ENCODE measurements at regions not wholly inside any gene's neighbourhood (a gene's known extent, or its start where the extent isn't known, plus 50 kb on each side); places are given as distances from the start of the nearest gene placed in this dataset.

GRCh38 chr1:87904651-87905050, 576.0 kb downstream of the LMO4 start:
- H3K27ac ChIP-seq: no peak overlapping the region
- no peaks in the 10 kb centered on the region for H3K9me3 ChIP-seq (replicated peaks in 1 of 11)
- TF ChIP-seq Cebpa-rat (IDR thresholded peaks at IDR 0.05): no peak
- no peak overlapping the region for H3K4me2 ChIP-seq
- H4K20me1 ChIP-seq: no peaks in the 10 kb centered on the region
- no peaks in the 10 kb centered on the region for H3K27me3 ChIP-seq
- no peaks in the 10 kb centered on the region for H3K36me3 ChIP-seq
- H3K4me1 ChIP-seq: peaks cover 15 to 20% (median 17%) of the 10 kb centered on the region in 10 experiments
- H3K9ac ChIP-seq: no peak overlapping the region
- H3K4me3 ChIP-seq: no peak overlapping the region

- H3K27ac ChIP-seq: no peak overlapping the region
- H3K9ac ChIP-seq: no peak overlapping the region
- no peaks in the 10 kb centered on the region for H4K20me1 ChIP-seq
- no peak overlapping the region for H3K4me3 ChIP-seq
- H3K9me3 ChIP-seq (replicated peaks in 1 of 11): no peaks in the 10 kb centered on the region
- peaks cover 15 to 20% (median 17%) of the 10 kb centered on the region in 10 experiments for H3K4me1 ChIP-seq
- H3K4me2 ChIP-seq: no peak overlapping the region
- no peaks in the 10 kb centered on the region for H3K27me3 ChIP-seq
- no peaks in the 10 kb centered on the region for H3K36me3 ChIP-seq
- no peak for TF ChIP-seq Cebpa-rat (IDR thresholded peaks at IDR 0.05)
These were observed 577.0 kb downstream of the LMO4 start for GRCh38 chr1:87905651-87906050.

- no peak for TF ChIP-seq Cebpa-rat (IDR thresholded peaks at IDR 0.05)
- no peak overlapping the region for H3K27ac ChIP-seq
- no peak overlapping the region for H3K4me2 ChIP-seq
- no peaks in the 10 kb centered on the region for H3K9me3 ChIP-seq (replicated peaks in 1 of 11)
- H3K36me3 ChIP-seq: no peaks in the 10 kb centered on the region
- peaks cover 15 to 20% (median 17%) of the 10 kb centered on the region in 10 experiments for H3K4me1 ChIP-seq
- H3K9ac ChIP-seq: no peak overlapping the region
- no peaks in the 10 kb centered on the region for H3K27me3 ChIP-seq
- H4K20me1 ChIP-seq: no peaks in the 10 kb centered on the region
- no peak overlapping the region for H3K4me3 ChIP-seq
These were observed 577.4 kb downstream of the LMO4 start for GRCh38 chr1:87906078-87906477.

- H3K9ac ChIP-seq: no peak overlapping the region
- TF ChIP-seq Cebpa-rat (IDR thresholded peaks at IDR 0.05): no peak
- no peak overlapping the region for H3K4me2 ChIP-seq
- H3K36me3 ChIP-seq: no peaks in the 10 kb centered on the region
- H3K4me3 ChIP-seq: no peak overlapping the region
- H4K20me1 ChIP-seq: no peaks in the 10 kb centered on the region
- no peaks in the 10 kb centered on the region for H3K27me3 ChIP-seq
- H3K27ac ChIP-seq: no peak overlapping the region
- H3K4me1 ChIP-seq: no peaks in the 10 kb centered on the region
- H3K9me3 ChIP-seq (replicated peaks in 1 of 11): peaks cover 0 to 23% (median 14%) of the 10 kb centered on the region in 11 experiments; a peak in 17 of 22 replicates
These were observed 584.7 kb downstream of the LMO4 start for GRCh38 chr1:87913361-87913760.

GRCh38 chr1:87914396-87914795, 585.7 kb downstream of the LMO4 start:
- no peak for TF ChIP-seq Cebpa-rat (IDR thresholded peaks at IDR 0.05)
- H4K20me1 ChIP-seq: no peaks in the 10 kb centered on the region
- no peak overlapping the region for H3K4me2 ChIP-seq
- no peaks in the 10 kb centered on the region for H3K27me3 ChIP-seq
- no peak overlapping the region for H3K27ac ChIP-seq
- no peaks in the 10 kb centered on the region for H3K36me3 ChIP-seq
- H3K4me3 ChIP-seq: no peak overlapping the region
- peaks cover 0 to 23% (median 14%) of the 10 kb centered on the region in 11 experiments; a peak in 17 of 22 replicates for H3K9me3 ChIP-seq (replicated peaks in 1 of 11)
- no peaks in the 10 kb centered on the region for H3K4me1 ChIP-seq
- H3K9ac ChIP-seq: no peak overlapping the region

- H3K27ac ChIP-seq: no peak overlapping the region
- H3K36me3 ChIP-seq: no peaks in the 10 kb centered on the region
- no peak for TF ChIP-seq Cebpa-rat (IDR thresholded peaks at IDR 0.05)
- peaks cover 0 to 23% (median 14%) of the 10 kb centered on the region in 11 experiments; a peak in 17 of 22 replicates for H3K9me3 ChIP-seq (replicated peaks in 1 of 11)
- H4K20me1 ChIP-seq: no peaks in the 10 kb centered on the region
- no peak overlapping the region for H3K4me3 ChIP-seq
- no peak overlapping the region for H3K4me2 ChIP-seq
- no peaks in the 10 kb centered on the region for H3K27me3 ChIP-seq
- H3K9ac ChIP-seq: no peak overlapping the region
- H3K4me1 ChIP-seq: no peaks in the 10 kb centered on the region
These were observed 587.1 kb downstream of the LMO4 start for GRCh38 chr1:87915771-87916170.

- H3K4me2 ChIP-seq: no peak overlapping the region
- no peak for TF ChIP-seq Cebpa-rat (IDR thresholded peaks at IDR 0.05)
These were observed 588.3 kb downstream of the LMO4 start for GRCh38 chr1:87916965-87917364.

GRCh38 chr1:87918398-87918797, 589.7 kb downstream of the LMO4 start:
- Histone ChIP-seq H4K20me1 (no peaks in the 10 kb centered on the region), H3K9me3 (replicated peaks in 1 of 11) (peaks cover 0 to 14% (median 10%) of the 10 kb centered on the region in 11 experiments; a peak in 13 of 22 replicates), H3K4me1 (no peaks in the 10 kb centered on the region), H3K4me2 (no peak overlapping the region), H3K4me3 (no peak overlapping the region), H3K9ac (no peak overlapping the region), H3K27me3 (no peaks in the 10 kb centered on the region), H3K27ac (no peak overlapping the region), H3K36me3 (no peaks in the 10 kb centered on the region)
- TF ChIP-seq Cebpa-rat (IDR thresholded peaks at IDR 0.05): no peak

More at GRCh38 chr1:87916965-87917364, 588.3 kb downstream of the LMO4 start:
- Histone ChIP-seq H3K27me3 (no peaks in the 10 kb centered on the region), H3K4me3 (no peak overlapping the region), H3K9ac (no peak overlapping the region), H3K27ac (no peak overlapping the region), H3K9me3 (replicated peaks in 1 of 11) (peaks cover 0 to 23% (median 14%) of the 10 kb centered on the region in 11 experiments; a peak in 16 of 22 replicates), H4K20me1 (no peaks in the 10 kb centered on the region), H3K36me3 (no peaks in the 10 kb centered on the region), H3K4me1 (no peaks in the 10 kb centered on the region)

- H3K36me3 ChIP-seq: no peaks in the 10 kb centered on the region
- no peaks in the 10 kb centered on the region for H3K4me1 ChIP-seq
- no peaks in the 10 kb centered on the region for H3K9me3 ChIP-seq (replicated peaks in 1 of 11)
- no peak for TF ChIP-seq Cebpa-rat (IDR thresholded peaks at IDR 0.05)
- no peaks in the 10 kb centered on the region for H3K27me3 ChIP-seq
- no peak overlapping the region for H3K27ac ChIP-seq
- H3K4me2 ChIP-seq: no peak overlapping the region
- H3K4me3 ChIP-seq: no peak overlapping the region
- no peaks in the 10 kb centered on the region for H4K20me1 ChIP-seq
- no peak overlapping the region for H3K9ac ChIP-seq
These were observed 594.2 kb downstream of the LMO4 start for GRCh38 chr1:87922885-87923284.

GRCh38 chr1:87926131-87926830, 597.6 kb downstream of the LMO4 start:
- Histone ChIP-seq H3K4me2 (no peak overlapping the region), H3K27me3 (no peaks in the 10 kb centered on the region), H3K9ac (no peak overlapping the region), H3K36me3 (no peaks in the 10 kb centered on the region), H3K4me1 (no peaks in the 10 kb centered on the region), H4K20me1 (no peaks in the 10 kb centered on the region), H3K9me3 (replicated peaks in 1 of 11) (peaks cover 10 to 15% (median 12%) of the 10 kb centered on the region in 11 experiments; a peak in 20 of 22 replicates), H3K4me3 (no peak overlapping the region), H3K27ac (no peak overlapping the region)
- no peak for TF ChIP-seq Cebpa-rat (IDR thresholded peaks at IDR 0.05)

All from BLaER1 treated with 17β-estradiol and CSF1 and Interleukin-3, amounts not matched to agents 10 nM and 100 nM (cell line).